GM23248 (cell line): ENCODE measurements at regions not wholly inside any gene's neighbourhood (a gene's known extent, or its start where the extent isn't known, plus 50 kb on each side); places are given as distances from the start of the nearest gene placed in this dataset.

ENCODE experiments used
- EZH2 ChIP-seq: fragments of 200-600 bp; sonication (generic); IDR thresholded peaks from 2 replicates; pipeline ENCODE4 v1.6.1; 2018; ENCODE audit warnings: antibody characterized with exemption, mild to moderate bottlenecking; ENCODE audit not compliant: insufficient read depth, poor library complexity, severe bottlenecking
- EZH2phosphoT487 ChIP-seq: fragments of 200-600 bp; sonication (generic); IDR thresholded peaks from 2 replicates; pipeline ENCODE4 v1.6.1; 2018; ENCODE audit warnings: antibody characterized with exemption, moderate library complexity, mild to moderate bottlenecking, low read depth; ENCODE audit not compliant: insufficient read depth

DNA sequence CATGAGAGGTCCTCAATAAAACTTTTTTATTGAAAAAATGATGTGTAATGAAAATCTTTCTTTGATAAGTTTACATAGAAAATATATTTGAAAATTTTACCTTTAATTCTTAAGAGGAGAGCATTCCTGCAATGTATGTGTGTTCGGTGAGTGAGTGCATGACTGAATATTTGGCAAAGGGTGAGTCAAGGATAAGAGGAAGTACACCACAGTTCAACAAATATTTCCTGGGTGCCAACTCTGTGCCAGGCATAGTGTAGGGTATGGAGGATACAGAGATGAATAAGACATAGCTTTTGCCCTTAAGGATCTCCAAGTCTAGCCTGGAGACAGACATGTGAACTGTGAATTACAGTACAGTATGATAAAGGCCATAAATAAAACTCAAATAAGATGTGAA, 84.7 kb upstream of the GPR101 start:
- TF ChIP-seq EZH2phosphoT487 (no peak), EZH2 (no peak)
